HEK293T (cell line): ENCODE measurements at regions not wholly inside any gene's neighbourhood (a gene's known extent, or its start where the extent isn't known, plus 50 kb on each side); places are given as distances from the start of the nearest gene placed in this dataset.

Experiments used
- CTCF ChIA-PET: fragments of 350-600 bp; formaldehyde crosslinking; extraction: SDS; loops from one replicate; lab custom pipeline; 2021; ENCODE audit warnings: antibody characterized with exemption, inconsistent platforms; lab: Yijun Ruan, JAX
- POLR2A ChIA-PET: fragments of 350-600 bp; formaldehyde crosslinking; extraction: SDS; loops from one replicate; lab custom pipeline; 2020; ENCODE audit warnings: antibody characterized with exemption, inconsistent platforms; lab: Yijun Ruan, JAX
- DNase-seq: peaks from one replicate; pipeline ENCODE4 v3.0.0; 2012; ENCODE audit warnings: mixed read lengths; ENCODE audit errors: extremely low spot score
- ARNT ChIP-seq: fragments of 450-650 bp; IDR thresholded peaks from 2 replicates; pipeline ENCODE4 v1.6.1; 2017; ENCODE audit warnings: mild to moderate bottlenecking
- BHLHE40 ChIP-seq: fragments of 450-650 bp; IDR thresholded peaks from 2 replicates; pipeline ENCODE4 v1.6.1; 2016; ENCODE audit warnings: mild to moderate bottlenecking, moderate library complexity, borderline replicate concordance
- CTBP1 ChIP-seq: fragments of 450-650 bp; IDR thresholded peaks from 2 replicates; pipeline ENCODE4 v1.6.1; 2016; ENCODE audit warnings: borderline replicate concordance
- ELF4 ChIP-seq: fragments of 450-650 bp; IDR thresholded peaks from 2 replicates; pipeline ENCODE4 v1.6.1; 2017; ENCODE audit warnings: antibody characterized with exemption
- FOXA1 ChIP-seq: fragments of 450-650 bp; IDR thresholded peaks from 2 replicates; pipeline ENCODE4 v1.6.1; 2016; ENCODE audit warnings: mild to moderate bottlenecking
- FOXK2 ChIP-seq: fragments of 450-650 bp; IDR thresholded peaks from 2 replicates; pipeline ENCODE4 v1.6.1; 2016; ENCODE audit warnings: mild to moderate bottlenecking
- FOXM1 ChIP-seq: fragments of 450-650 bp; IDR thresholded peaks from 2 replicates; pipeline ENCODE4 v1.6.1; 2017; ENCODE audit warnings: mild to moderate bottlenecking, borderline replicate concordance
- HDGF ChIP-seq: fragments of 450-650 bp; IDR thresholded peaks from 2 replicates; pipeline ENCODE4 v1.6.1; 2017; ENCODE audit warnings: antibody characterized with exemption, borderline replicate concordance
- L3MBTL2 ChIP-seq: fragments of 450-650 bp; conservative IDR thresholded peaks from 2 replicates; pipeline ENCODE4 v1.6.1; 2016; ENCODE audit warnings: mild to moderate bottlenecking
- LEF1 ChIP-seq: fragments of 450-650 bp; IDR thresholded peaks from 2 replicates; pipeline ENCODE4 v1.6.1; 2017; ENCODE audit warnings: mild to moderate bottlenecking, borderline replicate concordance
- NFRKB ChIP-seq: fragments of 450-650 bp; IDR thresholded peaks from 2 replicates; pipeline ENCODE4 v1.6.1; 2016; ENCODE audit warnings: mild to moderate bottlenecking, moderate library complexity
- SP1 ChIP-seq: fragments of 450-650 bp; IDR thresholded peaks from 2 replicates; pipeline ENCODE4 v1.6.1; 2017
- SUZ12 ChIP-seq: fragments of 450-650 bp; IDR thresholded peaks from 2 replicates; pipeline ENCODE4 v1.6.1; 2016; ENCODE audit warnings: mild to moderate bottlenecking
- TARDBP ChIP-seq: fragments of 450-650 bp; IDR thresholded peaks from 2 replicates; pipeline ENCODE4 v1.6.1; 2016
- ZNF384 ChIP-seq: fragments of 450-650 bp; IDR thresholded peaks from 2 replicates; pipeline ENCODE4 v1.6.1; 2016
- TF ChIP-seq, protein P1 (sequence below): fragments of 450-650 bp; IDR thresholded peaks from 2 replicates; pipeline ENCODE4 v1.6.1; 2016

DNA sequence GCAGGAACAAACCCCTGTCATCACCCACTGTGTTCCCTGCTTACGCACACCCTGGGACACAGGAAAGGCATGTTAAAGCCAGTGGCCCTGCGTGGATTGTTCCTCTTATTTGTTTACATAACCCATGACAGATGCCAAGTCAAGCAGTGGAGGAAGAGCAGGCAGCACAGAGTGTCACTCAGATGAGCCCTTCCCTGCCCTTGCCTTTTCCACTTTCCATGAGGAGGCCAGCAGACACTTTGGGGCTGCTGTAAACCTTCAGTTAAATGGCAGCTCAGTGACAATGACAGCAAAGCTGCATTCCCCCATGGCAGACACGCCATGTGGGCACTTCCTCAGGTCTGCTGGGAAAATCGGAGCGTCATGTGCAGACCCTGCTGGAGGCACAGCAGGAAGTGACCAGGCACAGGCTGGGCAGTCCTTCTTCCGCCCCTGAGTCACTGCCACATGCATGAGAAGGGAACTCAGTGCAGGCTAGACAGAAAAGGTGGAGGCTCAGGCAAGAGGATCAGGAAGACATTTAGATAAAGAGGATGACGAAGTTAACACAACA, 216.8 kb upstream of the PIK3R1 start:
- CTCF ChIA-PET = no interaction called here
- no peak for DNase-seq
- POLR2A ChIA-PET = no interaction called here
- TF ChIP-seq NFRKB = no peak
- TF ChIP-seq CTBP1 = no peak
- TF ChIP-seq SUZ12 = no peak
- TF ChIP-seq FOXM1 = no peak
- no peak for TF ChIP-seq LEF1
- no peak for TF ChIP-seq SP1
- no peak for TF ChIP-seq ELF4
- TF ChIP-seq, protein P1, sequence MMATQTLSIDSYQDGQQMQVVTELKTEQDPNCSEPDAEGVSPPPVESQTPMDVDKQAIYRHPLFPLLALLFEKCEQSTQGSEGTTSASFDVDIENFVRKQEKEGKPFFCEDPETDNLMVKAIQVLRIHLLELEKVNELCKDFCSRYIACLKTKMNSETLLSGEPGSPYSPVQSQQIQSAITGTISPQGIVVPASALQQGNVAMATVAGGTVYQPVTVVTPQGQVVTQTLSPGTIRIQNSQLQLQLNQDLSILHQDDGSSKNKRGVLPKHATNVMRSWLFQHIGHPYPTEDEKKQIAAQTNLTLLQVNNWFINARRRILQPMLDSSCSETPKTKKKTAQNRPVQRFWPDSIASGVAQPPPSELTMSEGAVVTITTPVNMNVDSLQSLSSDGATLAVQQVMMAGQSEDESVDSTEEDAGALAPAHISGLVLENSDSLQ = no peak
- no peak for TF ChIP-seq TARDBP
- no peak for TF ChIP-seq FOXK2
- no peak for TF ChIP-seq ARNT
- no peak for TF ChIP-seq ZNF384
- no peak for TF ChIP-seq FOXA1
- no peak for TF ChIP-seq BHLHE40
- TF ChIP-seq L3MBTL2 = no peak
- no peak for TF ChIP-seq HDGF

- DNase-seq = no peak
- TF ChIP-seq FOXK2 = no peak
- TF ChIP-seq TARDBP = no peak
- TF ChIP-seq NFRKB = no peak
- TF ChIP-seq ELF4 = no peak
- no peak for TF ChIP-seq FOXM1
- no peak for TF ChIP-seq L3MBTL2
- no peak for TF ChIP-seq LEF1
- TF ChIP-seq ARNT = no peak
- no peak for TF ChIP-seq SUZ12
- TF ChIP-seq FOXA1 = no peak
- no peak for TF ChIP-seq SP1
- no peak for TF ChIP-seq ZNF384
- no peak for TF ChIP-seq BHLHE40
- ChIA-PET POLR2A (no interaction called here), CTCF (no interaction called here)
Measured at GRCh38 chr5:67997892-67998457, 217.6 kb upstream of the PIK3R1 start.

DNA sequence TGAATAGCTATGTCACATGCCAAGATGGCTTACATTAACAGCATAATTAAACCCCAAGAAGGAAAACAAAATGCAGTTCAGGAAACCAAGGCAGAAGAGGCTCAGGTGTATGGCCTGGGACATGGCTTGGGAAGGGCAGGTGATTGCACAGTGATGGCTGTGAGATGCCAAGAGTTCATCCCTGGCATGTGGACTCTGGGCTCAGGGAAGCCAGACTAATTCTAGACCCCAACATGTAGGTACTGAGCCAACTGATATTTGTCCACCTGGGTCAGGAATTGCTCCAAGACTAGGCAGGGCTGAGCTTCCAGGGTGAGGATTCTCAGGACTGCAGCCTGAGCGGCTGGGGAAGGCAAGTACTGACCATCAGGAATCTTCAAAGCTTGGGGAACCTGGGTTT, 218.4 kb upstream of the PIK3R1 start:
- POLR2A ChIA-PET = no interaction called here
- no peak for DNase-seq
- CTCF ChIA-PET = no interaction called here
- TF ChIP-seq FOXK2 (no peak), TARDBP (no peak), CTBP1 (no peak), HDGF (no peak), NFRKB (no peak), ZNF384 (no peak), SUZ12 (no peak), BHLHE40 (no peak), SP1 (no peak), FOXA1 (no peak), FOXM1 (no peak), LEF1 (no peak), ARNT (no peak), L3MBTL2 (no peak), ELF4 (no peak)
- TF ChIP-seq, protein P1 = no peak

GRCh38 chr5:67996596-67996995, 219.0 kb upstream of the PIK3R1 start:
- ChIA-PET CTCF (no interaction called here), POLR2A (no interaction called here)
- TF ChIP-seq L3MBTL2 = no peak
- no peak for TF ChIP-seq SP1
- no peak for TF ChIP-seq CTBP1
- no peak for TF ChIP-seq FOXM1
- TF ChIP-seq, protein P1 = no peak
- TF ChIP-seq ARNT = no peak
- DNase-seq = no peak

- ChIA-PET CTCF (no interaction called here), POLR2A (no interaction called here)
- DNase-seq = no peak
- TF ChIP-seq LEF1 = no peak
- no peak for TF ChIP-seq ELF4
- no peak for TF ChIP-seq FOXK2
- TF ChIP-seq, protein P1 = no peak
- no peak for TF ChIP-seq SUZ12
Measured at GRCh38 chr5:67992923-67993322, 222.6 kb upstream of the PIK3R1 start.

DNA sequence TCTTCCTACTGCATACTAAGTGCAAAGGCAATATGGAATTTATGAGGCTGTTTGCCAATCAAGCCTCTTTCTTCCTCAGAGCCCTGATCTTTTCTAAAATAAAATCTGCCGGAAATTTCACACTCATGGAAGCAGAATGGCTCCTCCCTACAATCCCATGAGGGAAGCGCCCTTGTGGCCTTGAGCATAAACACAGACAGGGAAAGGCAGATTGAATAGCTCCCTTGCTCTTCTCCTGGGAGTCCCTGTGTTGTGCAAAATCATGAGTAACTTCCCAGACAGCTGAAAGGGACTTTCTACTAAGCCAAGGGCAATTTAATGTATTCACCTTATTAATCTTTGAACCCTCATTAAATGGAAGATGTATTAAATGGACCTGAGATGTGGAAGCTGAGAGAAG, 226.1 kb upstream of the PIK3R1 start:
- no peak for TF ChIP-seq FOXK2
- TF ChIP-seq L3MBTL2 = no peak
- no peak for TF ChIP-seq ELF4
- TF ChIP-seq NFRKB = no peak
- TF ChIP-seq TARDBP = no peak
- no peak for TF ChIP-seq SP1
- no peak for TF ChIP-seq ARNT
- TF ChIP-seq HDGF = no peak
- no peak for TF ChIP-seq BHLHE40
- no peak for TF ChIP-seq FOXA1
- TF ChIP-seq SUZ12 = no peak
- TF ChIP-seq ZNF384 = no peak
- TF ChIP-seq LEF1 = no peak
- no peak for TF ChIP-seq FOXM1
- TF ChIP-seq, protein P1 = no peak
- TF ChIP-seq CTBP1 = no peak
- DNase-seq = no peak
- ChIA-PET POLR2A (no interaction called here), CTCF (no interaction called here)
